RWPE1 (cell line): ENCODE measurements at regions not wholly inside any gene's neighbourhood (a gene's known extent, or its start where the extent isn't known, plus 50 kb on each side); places are given as distances from the start of the nearest gene placed in this dataset.

Experiments used
- CTCF ChIA-PET: fragments of 350-600 bp; sonication (Branson Sonifier 250); formaldehyde crosslinking; extraction: SDS; loops from one replicate; lab custom pipeline; 2021; lab: Yijun Ruan, JAX
- POLR2A ChIA-PET: fragments of 400-600 bp; formaldehyde crosslinking; extraction: SDS; loops from one replicate; lab custom pipeline; 2020; ENCODE audit warnings: antibody characterized with exemption; ENCODE audit not compliant: low non-redundant PET; lab: Yijun Ruan, JAX
- DNase-seq: peaks from one replicate; pipeline ENCODE4 v3.0.0; 2012; ENCODE audit warnings: low spot score
- H3K27ac ChIP-seq: fragments of 450-650 bp; 2 replicates; pipeline ENCODE4 v1.5.1; 2017
- CTCF ChIP-seq: fragments of 450-650 bp; conservative IDR thresholded peaks from 2 replicates; pipeline ENCODE4 v1.5.1; 2017; ENCODE audit warnings: low read depth, mild to moderate bottlenecking

GRCh38 chr5:124372457-124372856, 374.0 kb downstream of the ZNF608 start:
- ChIA-PET CTCF (no interaction called here), POLR2A (no interaction called here)
- no peak for TF ChIP-seq CTCF
- DNase-seq, result no peak
- no peak overlapping the region for H3K27ac ChIP-seq

- ChIA-PET POLR2A (no interaction called here), CTCF (interaction anchor here (0.6 kb wide), 1 partner anchor 1776 kb away, joined by 3 read pairs; no protein-coding TSS in a partner anchor)
- no peak for TF ChIP-seq CTCF
- DNase-seq, result no peak
- H3K27ac ChIP-seq, result no peak overlapping the region
Observed at GRCh38 chr5:124371111-124371706, 375.2 kb downstream of the ZNF608 start.

GRCh38 chr5:124370601-124371000, 375.8 kb downstream of the ZNF608 start:
- H3K27ac ChIP-seq, result no peak overlapping the region
- no peak for TF ChIP-seq CTCF
- ChIA-PET POLR2A (no interaction called here), CTCF (no interaction called here)
- DNase-seq, result no peak

- H3K27ac ChIP-seq, result no peak overlapping the region
- no peak for DNase-seq
- ChIA-PET POLR2A (no interaction called here), CTCF (interaction anchor here (0.6 kb wide), 2 partner anchors 344 to 695 kb away, joined by 3 to 7 read pairs; no protein-coding TSS in a partner anchor)
- TF ChIP-seq CTCF, result no peak
Observed at GRCh38 chr5:124365361-124365801, 381.1 kb downstream of the ZNF608 start.

- CTCF ChIA-PET, result interaction anchor here (0.6 kb wide), 1 partner anchor 82 kb away, joined by 3 read pairs; no protein-coding TSS in a partner anchor
- no peak for DNase-seq
- POLR2A ChIA-PET, result interaction anchor here (0.6 kb wide), 1 partner anchor 232 kb away, joined by 3 read pairs; no protein-coding TSS in a partner anchor
- H3K27ac ChIP-seq, result no peak overlapping the region
- TF ChIP-seq CTCF, result no peak
Observed at GRCh38 chr5:124355928-124356327, 390.5 kb downstream of the ZNF608 start.

GRCh38 chr5:124353016-124353415, 393.4 kb downstream of the ZNF608 start:
- ChIA-PET CTCF (interaction anchor here (0.5 kb wide), 1 partner anchor 356 kb away, joined by 5 read pairs; no protein-coding TSS in a partner anchor), POLR2A (no interaction called here)
- no peak overlapping the region for H3K27ac ChIP-seq
- no peak for TF ChIP-seq CTCF
- no peak for DNase-seq
